Trophoblast cell (in vitro differentiated cells and primary cell): ENCODE measurements at regions not wholly inside any gene's neighbourhood (a gene's known extent, or its start where the extent isn't known, plus 50 kb on each side); places are given as distances from the start of the nearest gene placed in this dataset.

Experiments used
- DNase-seq, 2 donors: peaks; one replicate each; pipeline ENCODE4 v3.0.0-alpha.2; 2016
- H2AFZ ChIP-seq: 2 replicates; pipeline ENCODE4 v1.6.1; 2013; ENCODE audit warnings: low read length, moderate library complexity, mild to moderate bottlenecking; ENCODE audit not compliant: insufficient read depth, poor library complexity
- H2AK5ac ChIP-seq: 2 replicates; pipeline ENCODE4 v1.6.1; 2013; ENCODE audit warnings: mild to moderate bottlenecking, low read length
- H2BK120ac ChIP-seq: 2 replicates; pipeline ENCODE4 v1.6.1; 2013; ENCODE audit warnings: low read length, mild to moderate bottlenecking, moderate library complexity; ENCODE audit not compliant: insufficient read depth, poor library complexity
- H2BK12ac ChIP-seq: 2 replicates; pipeline ENCODE4 v1.6.1; 2013; ENCODE audit warnings: mild to moderate bottlenecking, low read length, moderate library complexity
- H2BK5ac ChIP-seq: 2 replicates; pipeline ENCODE4 v1.6.1; 2013; ENCODE audit warnings: low read length, low read depth, moderate library complexity, mild to moderate bottlenecking; ENCODE audit not compliant: poor library complexity
- H3K14ac ChIP-seq: 2 replicates; pipeline ENCODE4 v1.6.1; 2013; ENCODE audit warnings: mild to moderate bottlenecking, low read length
- H3K18ac ChIP-seq: 2 replicates; pipeline ENCODE4 v1.6.1; 2013; ENCODE audit warnings: mild to moderate bottlenecking, low read length
- H3K23ac ChIP-seq: 2 replicates; pipeline ENCODE4 v1.6.1; 2013; ENCODE audit warnings: low read length
- H3K27ac ChIP-seq: 2 replicates; pipeline ENCODE4 v1.5.1; 2013; ENCODE audit warnings: low read depth, mild to moderate bottlenecking, inconsistent platforms, low read length, moderate library complexity
- H3K27me3 ChIP-seq: 2 replicates; pipeline ENCODE4 v1.6.1; 2013; ENCODE audit warnings: inconsistent platforms, mild to moderate bottlenecking, low read length, moderate library complexity; ENCODE audit not compliant: insufficient read depth
- H3K36me3 ChIP-seq, 2 experiments: 1 replicate in 1 of 2; 2 replicates in 1 of 2; pipeline ENCODE4 v1.6.1; 2013; ENCODE audit warnings: low read length in 2 of 2, mild to moderate bottlenecking in 2 of 2, moderate library complexity in 1 of 2; ENCODE audit not compliant: insufficient read depth in 2 of 2, control insufficient read depth in 1 of 2
- H3K4ac ChIP-seq: 2 replicates; pipeline ENCODE4 v1.6.1; 2013; ENCODE audit warnings: low read depth, mild to moderate bottlenecking, low read length, moderate library complexity
- H3K4me1 ChIP-seq, 2 experiments: 1 replicate in 1 of 2; 2 replicates in 1 of 2; pipeline ENCODE4 v1.6.1; 2013; ENCODE audit warnings: low read length in 2 of 2, mild to moderate bottlenecking in 2 of 2, moderate library complexity in 1 of 2; ENCODE audit not compliant: insufficient read depth in 2 of 2, control insufficient read depth in 1 of 2
- H3K4me2 ChIP-seq: 2 replicates; pipeline ENCODE4 v1.6.1; 2013; ENCODE audit warnings: inconsistent platforms, mild to moderate bottlenecking, low read length, moderate library complexity
- H3K4me3 ChIP-seq: 2 replicates; pipeline ENCODE4 v1.5.1; 2013; ENCODE audit warnings: mild to moderate bottlenecking, low read depth, low read length, inconsistent platforms
- H3K79me1 ChIP-seq: one replicate; pipeline ENCODE4 v1.6.1; 2013; ENCODE audit warnings: low read length
- H3K79me2 ChIP-seq: 2 replicates; pipeline ENCODE4 v1.6.1; 2013; ENCODE audit warnings: low read length, mild to moderate bottlenecking; ENCODE audit not compliant: control insufficient read depth, insufficient read depth, poor library complexity
- H3K9ac ChIP-seq: 2 replicates; pipeline ENCODE4 v1.6.1; 2013; ENCODE audit warnings: mild to moderate bottlenecking, low read length
- H3K9me3 ChIP-seq: 2 replicates; pipeline ENCODE4 v1.6.1; 2013; ENCODE audit warnings: low read depth, mild to moderate bottlenecking, control low read depth, inconsistent platforms, low read length; ENCODE audit not compliant: insufficient read depth
- H4K12ac ChIP-seq: 2 replicates; pipeline ENCODE4 v1.6.1; 2013; ENCODE audit warnings: low read depth, mild to moderate bottlenecking, low read length, moderate library complexity
- H4K8ac ChIP-seq: 2 replicates; pipeline ENCODE4 v1.6.1; 2013; ENCODE audit warnings: low read depth, mild to moderate bottlenecking, low read length, moderate library complexity
- H4K91ac ChIP-seq: one replicate; pipeline ENCODE4 v1.6.1; 2013; ENCODE audit warnings: low read depth, mild to moderate bottlenecking, low read length, moderate library complexity
- WGBS: extraction: QIAGEN DNeasy Blood & Tissue Kit; methylation state at CpG from one replicate; pipeline ENCODE4 v1.1.7; 2013; ENCODE audit warnings: missing lambda C conversion rate; ENCODE audit not compliant: insufficient read length, insufficient coverage; ENCODE audit errors: extremely low coverage; 5-methylcytosine and 5-hydroxymethylcytosine counted together

- no peak overlapping the region for H4K8ac ChIP-seq
- no peaks in the 10 kb centered on the region for H3K27me3 ChIP-seq
- no peak overlapping the region for H2BK12ac ChIP-seq
- H4K91ac ChIP-seq: no peak overlapping the region
- H3K23ac ChIP-seq: no peak overlapping the region
- H2AK5ac ChIP-seq: no peak overlapping the region
- peak; percentile 57 to 86 for DNase-seq
- no peak overlapping the region for H4K12ac ChIP-seq
- no peak overlapping the region for H3K14ac ChIP-seq
- no peak overlapping the region for H3K18ac ChIP-seq
- no peak overlapping the region for H3K9ac ChIP-seq
- H3K79me2 ChIP-seq: no peaks in the 10 kb centered on the region
- no peak overlapping the region for H3K4me3 ChIP-seq
- H3K27ac ChIP-seq: no peak overlapping the region
- no peaks in the 10 kb centered on the region for H3K79me1 ChIP-seq
- WGBS: no CpG with 5 or more reads among the region's 1 CpG
- H3K4me2 ChIP-seq: no peak overlapping the region
- peaks cover 6% of the 10 kb centered on the region for H3K9me3 ChIP-seq
- no peaks in the 10 kb centered on the region for H3K36me3 ChIP-seq
- H2BK5ac ChIP-seq: no peak overlapping the region
- no peaks in the 10 kb centered on the region for H3K4me1 ChIP-seq
- no peak overlapping the region for H2AFZ ChIP-seq
- no peak overlapping the region for H2BK120ac ChIP-seq
- no peak overlapping the region for H3K4ac ChIP-seq
These were observed 536.0 kb downstream of the BTBD3 start for GRCh38 chr20:12453711-12454110.

DNA sequence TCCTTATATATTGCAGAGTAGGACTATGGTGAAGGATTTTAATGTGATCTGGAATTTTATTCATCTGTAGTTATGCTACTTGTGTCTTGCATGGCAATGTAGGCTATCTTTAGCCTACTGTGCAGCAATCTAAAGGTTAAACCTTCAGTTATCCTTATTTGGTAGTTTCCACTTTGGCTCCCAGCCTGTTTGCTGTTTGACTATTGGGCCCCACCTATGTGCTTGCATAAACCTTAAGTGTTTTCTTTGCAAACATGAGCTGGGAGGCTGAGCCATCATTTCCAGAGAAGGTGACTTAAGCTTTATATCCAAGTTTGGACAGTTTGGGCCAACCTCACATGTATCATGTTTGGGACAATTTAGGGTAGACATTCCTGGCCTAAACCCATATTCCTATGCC lies 537.5 kb downstream of the BTBD3 start:
- Histone ChIP-seq H4K91ac (no peak overlapping the region), H3K4me1 (no peaks in the 10 kb centered on the region), H3K9me3 (peaks cover 6% of the 10 kb centered on the region), H3K4me2 (no peak overlapping the region), H3K14ac (no peak overlapping the region), H3K9ac (no peak overlapping the region), H2BK5ac (no peak overlapping the region), H3K36me3 (no peaks in the 10 kb centered on the region), H4K12ac (no peak overlapping the region), H3K4ac (no peak overlapping the region), H4K8ac (no peak overlapping the region), H3K4me3 (no peak overlapping the region), H2BK12ac (no peak overlapping the region), H3K27me3 (no peaks in the 10 kb centered on the region), H3K23ac (no peak overlapping the region), H3K18ac (no peak overlapping the region), H3K79me1 (no peaks in the 10 kb centered on the region), H2AK5ac (no peak overlapping the region), H2BK120ac (no peak overlapping the region), H3K79me2 (no peaks in the 10 kb centered on the region), H3K27ac (no peak overlapping the region), H2AFZ (no peak overlapping the region)
- DNase-seq: no peak

- no peaks in the 10 kb centered on the region for H3K9me3 ChIP-seq
These were observed 540.5 kb downstream of the BTBD3 start for GRCh38 chr20:12458241-12458640.

DNA sequence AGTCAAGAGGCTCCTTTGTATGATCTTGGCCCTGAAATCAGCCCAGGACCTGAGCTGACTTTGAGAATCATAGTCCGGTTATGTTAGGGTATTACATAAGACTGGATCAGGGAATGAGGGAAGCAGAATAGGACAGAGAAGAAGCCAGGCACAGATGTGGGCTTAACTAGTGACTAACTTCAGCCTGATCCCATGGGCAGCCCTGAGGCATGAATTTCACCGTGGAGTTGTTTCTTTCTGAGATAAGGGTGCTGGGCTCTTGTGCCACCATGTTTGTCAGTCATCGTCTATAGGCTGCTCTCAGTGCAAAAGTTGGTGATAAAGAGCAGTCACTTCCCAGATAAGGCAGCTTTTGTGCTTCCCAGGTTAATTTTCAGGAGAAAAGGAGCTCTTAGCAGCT lies 544.7 kb upstream of the SPTLC3 start:
- no peak overlapping the region for H3K4me3 ChIP-seq
- no peak overlapping the region for H3K4ac ChIP-seq
- no peak overlapping the region for H3K23ac ChIP-seq
- no peaks in the 10 kb centered on the region for H3K36me3 ChIP-seq
- no peak overlapping the region for H4K12ac ChIP-seq
- no peaks in the 10 kb centered on the region for H3K27me3 ChIP-seq
- no peak overlapping the region for H3K27ac ChIP-seq
- WGBS: no CpG with 5 or more reads among the region's 3 CpGs
- H3K14ac ChIP-seq: no peak overlapping the region
- no peaks in the 10 kb centered on the region for H3K4me1 ChIP-seq
- H4K8ac ChIP-seq: no peak overlapping the region
- no peaks in the 10 kb centered on the region for H3K79me1 ChIP-seq
- no peaks in the 10 kb centered on the region for H3K9me3 ChIP-seq
- H3K4me2 ChIP-seq: no peak overlapping the region
- no peak overlapping the region for H2BK120ac ChIP-seq
- no peak overlapping the region for H2BK5ac ChIP-seq
- no peak overlapping the region for H3K9ac ChIP-seq
- H2BK12ac ChIP-seq: no peak overlapping the region
- no peaks in the 10 kb centered on the region for H3K79me2 ChIP-seq
- DNase-seq: peak; percentile 53 to 54
- H3K18ac ChIP-seq: no peak overlapping the region
- H2AK5ac ChIP-seq: no peak overlapping the region
- no peak overlapping the region for H4K91ac ChIP-seq
- no peak overlapping the region for H2AFZ ChIP-seq

More at GRCh38 chr20:12458241-12458640, 540.5 kb downstream of the BTBD3 start:
- Histone ChIP-seq H3K4me2 (no peak overlapping the region), H4K12ac (no peak overlapping the region), H3K27ac (no peak overlapping the region), H3K9ac (no peak overlapping the region), H2AK5ac (no peak overlapping the region), H4K91ac (no peak overlapping the region), H3K14ac (no peak overlapping the region), H3K4me3 (no peak overlapping the region), H2AFZ (no peak overlapping the region), H3K4me1 (no peaks in the 10 kb centered on the region), H4K8ac (no peak overlapping the region), H3K79me2 (no peaks in the 10 kb centered on the region), H3K36me3 (no peaks in the 10 kb centered on the region), H3K18ac (no peak overlapping the region), H2BK120ac (no peak overlapping the region), H3K79me1 (no peaks in the 10 kb centered on the region), H3K4ac (no peak overlapping the region), H3K27me3 (no peaks in the 10 kb centered on the region), H2BK12ac (no peak overlapping the region), H2BK5ac (no peak overlapping the region), H3K23ac (no peak overlapping the region)
- DNase-seq: no peak

DNA sequence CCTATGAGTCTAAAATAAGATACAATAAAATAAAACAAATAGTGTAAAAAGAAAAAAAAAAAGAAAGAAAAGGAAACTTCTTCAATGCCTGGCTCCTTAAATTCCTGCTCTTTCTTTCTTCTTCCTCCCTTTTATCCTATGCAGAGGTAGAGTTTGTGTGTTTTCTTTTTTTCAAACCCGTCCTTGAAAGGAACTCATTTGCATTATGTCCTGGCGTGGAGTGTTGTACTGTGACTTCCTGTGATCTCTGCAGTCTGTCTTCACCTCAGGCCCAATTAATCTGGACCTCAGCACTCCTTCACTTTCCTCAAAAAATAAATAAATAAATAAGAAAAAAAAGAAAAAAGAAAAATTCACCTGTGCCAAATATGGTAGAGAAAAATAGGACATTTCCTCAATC lies 541.9 kb upstream of the SPTLC3 start:
- no peak overlapping the region for H3K4me3 ChIP-seq
- H3K79me1 ChIP-seq: no peaks in the 10 kb centered on the region
- no peak overlapping the region for H4K91ac ChIP-seq
- DNase-seq: no peak
- no peak overlapping the region for H2BK12ac ChIP-seq
- no peaks in the 10 kb centered on the region for H3K79me2 ChIP-seq
- no peak overlapping the region for H4K8ac ChIP-seq
- no peaks in the 10 kb centered on the region for H3K36me3 ChIP-seq
- no peaks in the 10 kb centered on the region for H3K27me3 ChIP-seq
- H3K18ac ChIP-seq: no peak overlapping the region
- H3K4me1 ChIP-seq: no peaks in the 10 kb centered on the region
- WGBS: no CpG with 5 or more reads among the region's 2 CpGs
- H3K4me2 ChIP-seq: no peak overlapping the region
- H2BK120ac ChIP-seq: no peak overlapping the region
- H3K23ac ChIP-seq: no peak overlapping the region
- H3K27ac ChIP-seq: no peak overlapping the region
- H2AFZ ChIP-seq: no peak overlapping the region
- H3K9me3 ChIP-seq: no peaks in the 10 kb centered on the region
- H3K9ac ChIP-seq: no peak overlapping the region
- no peak overlapping the region for H2AK5ac ChIP-seq
- H2BK5ac ChIP-seq: no peak overlapping the region
- no peak overlapping the region for H3K14ac ChIP-seq
- no peak overlapping the region for H3K4ac ChIP-seq
- no peak overlapping the region for H4K12ac ChIP-seq
